Mammary epithelial cell (primary cell): ENCODE measurements at regions not wholly inside any gene's neighbourhood (a gene's known extent, or its start where the extent isn't known, plus 50 kb on each side); places are given as distances from the start of the nearest gene placed in this dataset.

Experiments
- CTCF ChIP-seq, 2 donors: IDR thresholded peaks in 1 of 2; conservative IDR thresholded peaks in 1 of 2; 2 replicates each; pipeline ENCODE4 v1.5.1; 2011 to 2012; ENCODE audit warnings: inconsistent platforms in 2 of 2, low read length in 2 of 2, mild to moderate bottlenecking in 2 of 2, control low read depth in 1 of 2, low read depth in 1 of 2; ENCODE audit not compliant: insufficient read depth in 1 of 2; ENCODE audit errors: extremely low read depth in 1 of 2
- EZH2 ChIP-seq: IDR thresholded peaks from 2 replicates; pipeline ENCODE4 v1.6.1; 2012; ENCODE audit warnings: low read length, inconsistent platforms, borderline replicate concordance

GRCh38 chr17:14514973-14515372 lies 214.1 kb downstream of the HS3ST3B1 start:
- TF ChIP-seq CTCF (conservative IDR thresholded peaks at IDR 0.05 in 1 of 2, IDR thresholded peaks at IDR 0.05 in 1 of 2; ENCODE audit: extremely low read depth in 1 of 2, insufficient read depth in 1 of 2, low read depth in 1 of 2, low read length in 2 of 2) (no peak), EZH2 (no peak)
